Central memory CD8-positive, alpha-beta T cell (primary cell): ENCODE measurements at regions not wholly inside any gene's neighbourhood (a gene's known extent, or its start where the extent isn't known, plus 50 kb on each side); places are given as distances from the start of the nearest gene placed in this dataset.
"Not testable (repeated sequence)": the region's sequence is repeated elsewhere in the genome, so short reads cannot be mapped to it uniquely, and the experiment has no call there.

Experiments
- ATAC-seq: fragments of 150-1000 bp; cut with Tn5 transposase; replicated peaks from 2 replicates; pipeline ENCODE4 v1.10.0; 2022; ENCODE audit warnings: mild to moderate bottlenecking, moderate FRiP score, moderate number of reproducible peaks; ENCODE audit not compliant: poor library complexity, severe bottlenecking; ENCODE audit errors: extremely low read depth
- DNase-seq, 2 donors: peaks; one replicate each; pipeline ENCODE4 v3.0.0; 2021; ENCODE audit warnings: low spot score in 2 of 2
- H3K27ac Mint-ChIP-seq: one replicate; pipeline ENCODE4 v1.8.0; 2022; ENCODE audit warnings: low read depth, mild to moderate bottlenecking, moderate library complexity, mixed read lengths
- H3K27me3 Mint-ChIP-seq: one replicate; pipeline ENCODE4 v1.8.0; 2022; ENCODE audit warnings: mixed read lengths
- H3K36me3 Mint-ChIP-seq: one replicate; pipeline ENCODE4 v1.8.0; 2022; ENCODE audit warnings: mild to moderate bottlenecking, moderate library complexity, mixed read lengths; ENCODE audit not compliant: insufficient read depth
- H3K4me1 Mint-ChIP-seq: one replicate; pipeline ENCODE4 v1.8.0; 2022; ENCODE audit warnings: mixed read lengths
- H3K4me3 Mint-ChIP-seq: one replicate; pipeline ENCODE4 v1.8.0; 2022; ENCODE audit warnings: mild to moderate bottlenecking, moderate library complexity, mixed read lengths
- H3K9me3 Mint-ChIP-seq: one replicate; pipeline ENCODE4 v1.8.0; 2022; ENCODE audit warnings: mixed read lengths

GRCh38 chr12:105880824-105881388 lies 257.8 kb downstream of the NUAK1 start:
- no peak for DNase-seq
- no peak overlapping the region for H3K27ac Mint-ChIP-seq
- no peaks in the 10 kb centered on the region for H3K9me3 Mint-ChIP-seq
- H3K36me3 Mint-ChIP-seq, result no peaks in the 10 kb centered on the region
- no peak overlapping the region for H3K4me3 Mint-ChIP-seq
- no peaks in the 10 kb centered on the region for H3K4me1 Mint-ChIP-seq
- H3K27me3 Mint-ChIP-seq, result no peaks in the 10 kb centered on the region
- ATAC-seq, result no peak

GRCh38 chr12:105882404-105882803 lies 256.4 kb downstream of the NUAK1 start:
- Mint-ChIP-seq H3K9me3 (no peaks in the 10 kb centered on the region), H3K4me1 (no peaks in the 10 kb centered on the region), H3K27ac (no peak overlapping the region), H3K36me3 (no peaks in the 10 kb centered on the region), H3K27me3 (no peaks in the 10 kb centered on the region), H3K4me3 (no peak overlapping the region)
- DNase-seq (no peak), ATAC-seq (no peak)

- DNase-seq (no peak), ATAC-seq (no peak)
- no peaks in the 10 kb centered on the region for H3K9me3 Mint-ChIP-seq
- peaks cover 2% of the 10 kb centered on the region for H3K36me3 Mint-ChIP-seq
- no peak overlapping the region for H3K27ac Mint-ChIP-seq
- H3K4me1 Mint-ChIP-seq, result no peaks in the 10 kb centered on the region
- H3K4me3 Mint-ChIP-seq, result no peak overlapping the region
- H3K27me3 Mint-ChIP-seq, result no peaks in the 10 kb centered on the region
These were observed 251.6 kb downstream of the NUAK1 start for GRCh38 chr12:105887131-105887530.

- no peak overlapping the region for H3K4me3 Mint-ChIP-seq
- peaks cover 2% of the 10 kb centered on the region for H3K36me3 Mint-ChIP-seq
- DNase-seq, result no peak
- no peak overlapping the region for H3K27ac Mint-ChIP-seq
- H3K4me1 Mint-ChIP-seq, result no peaks in the 10 kb centered on the region
- no peak for ATAC-seq
- H3K27me3 Mint-ChIP-seq, result no peaks in the 10 kb centered on the region
- no peaks in the 10 kb centered on the region for H3K9me3 Mint-ChIP-seq
These were observed 250.1 kb downstream of the NUAK1 start for GRCh38 chr12:105888696-105889095.

GRCh38 chr12:105892362-105892910 lies 246.3 kb downstream of the NUAK1 start:
- peaks cover 2% of the 10 kb centered on the region for H3K36me3 Mint-ChIP-seq
- no peak overlapping the region for H3K27ac Mint-ChIP-seq
- no peaks in the 10 kb centered on the region for H3K4me1 Mint-ChIP-seq
- H3K9me3 Mint-ChIP-seq, result no peaks in the 10 kb centered on the region
- no peak overlapping the region for H3K4me3 Mint-ChIP-seq
- DNase-seq, result no peak
- ATAC-seq, result no peak
- no peaks in the 10 kb centered on the region for H3K27me3 Mint-ChIP-seq

- not testable (repeated sequence) for H3K36me3 Mint-ChIP-seq, DNase-seq, H3K27me3 Mint-ChIP-seq, H3K4me3 Mint-ChIP-seq, ATAC-seq, H3K4me1 Mint-ChIP-seq, H3K27ac Mint-ChIP-seq, H3K9me3 Mint-ChIP-seq
These were observed 243.4 kb downstream of the NUAK1 start for GRCh38 chr12:105895197-105895832.

GRCh38 chr12:105897311-105897725 lies 241.4 kb downstream of the NUAK1 start:
- H3K9me3 Mint-ChIP-seq, result no peaks in the 10 kb centered on the region
- no peaks in the 10 kb centered on the region for H3K27me3 Mint-ChIP-seq
- no peak for ATAC-seq
- no peaks in the 10 kb centered on the region for H3K4me1 Mint-ChIP-seq
- no peak overlapping the region for H3K4me3 Mint-ChIP-seq
- DNase-seq, result no peak
- H3K36me3 Mint-ChIP-seq, result no peaks in the 10 kb centered on the region
- no peak overlapping the region for H3K27ac Mint-ChIP-seq

GRCh38 chr12:105898271-105898670 lies 240.5 kb downstream of the NUAK1 start:
- DNase-seq, H3K4me1 Mint-ChIP-seq, H3K27me3 Mint-ChIP-seq, H3K27ac Mint-ChIP-seq, ATAC-seq, H3K4me3 Mint-ChIP-seq, H3K36me3 Mint-ChIP-seq, H3K9me3 Mint-ChIP-seq: not testable (repeated sequence)

GRCh38 chr12:105899589-105899988 lies 239.2 kb downstream of the NUAK1 start:
- DNase-seq, result no peak
- Mint-ChIP-seq H3K27ac (no peak overlapping the region), H3K27me3 (no peaks in the 10 kb centered on the region), H3K4me3 (no peak overlapping the region), H3K9me3 (no peaks in the 10 kb centered on the region), H3K36me3 (no peaks in the 10 kb centered on the region), H3K4me1 (no peaks in the 10 kb centered on the region)
- no peak for ATAC-seq

- H3K9me3 Mint-ChIP-seq, result no peaks in the 10 kb centered on the region
- no peaks in the 10 kb centered on the region for H3K27me3 Mint-ChIP-seq
- ATAC-seq (no peak), DNase-seq (no peak)
- no peak overlapping the region for H3K27ac Mint-ChIP-seq
- no peak overlapping the region for H3K4me3 Mint-ChIP-seq
- H3K36me3 Mint-ChIP-seq, result no peaks in the 10 kb centered on the region
- no peaks in the 10 kb centered on the region for H3K4me1 Mint-ChIP-seq
These were observed 232.2 kb downstream of the NUAK1 start for GRCh38 chr12:105906561-105906960.

GRCh38 chr12:105907982-105908381 lies 230.8 kb downstream of the NUAK1 start:
- Mint-ChIP-seq H3K9me3 (no peaks in the 10 kb centered on the region), H3K36me3 (no peaks in the 10 kb centered on the region), H3K27ac (no peak overlapping the region)

GRCh38 chr12:105910030-105910429 lies 228.7 kb downstream of the NUAK1 start:
- ATAC-seq, result no peak
- DNase-seq, result no peak
- Mint-ChIP-seq H3K4me1 (no peaks in the 10 kb centered on the region), H3K9me3 (peaks cover 4% of the 10 kb centered on the region), H3K27me3 (peaks cover 4% of the 10 kb centered on the region), H3K27ac (no peak overlapping the region), H3K4me3 (no peak overlapping the region), H3K36me3 (no peaks in the 10 kb centered on the region)

More at GRCh38 chr12:105907982-105908381, 230.8 kb downstream of the NUAK1 start:
- H3K27me3 Mint-ChIP-seq, result no peaks in the 10 kb centered on the region
- no peak overlapping the region for H3K4me3 Mint-ChIP-seq
- DNase-seq (no peak), ATAC-seq (no peak)
- H3K4me1 Mint-ChIP-seq, result no peaks in the 10 kb centered on the region

GRCh38 chr12:105911966-105912365 lies 226.8 kb downstream of the NUAK1 start:
- no peak for DNase-seq
- Mint-ChIP-seq H3K4me1 (no peaks in the 10 kb centered on the region), H3K36me3 (no peaks in the 10 kb centered on the region), H3K27me3 (peaks cover 18% of the 10 kb centered on the region), H3K27ac (no peak overlapping the region), H3K9me3 (peaks cover 4% of the 10 kb centered on the region), H3K4me3 (no peak overlapping the region)
- no peak for ATAC-seq
